HepG2 (cell line): ENCODE measurements at regions not wholly inside any gene's neighbourhood (a gene's known extent, or its start where the extent isn't known, plus 50 kb on each side); places are given as distances from the start of the nearest gene placed in this dataset.

ENCODE experiments used
- ATAC-seq: fragments of 200-7000 bp; cut with Tn5 transposase; 3 replicates; pipeline ENCODE4 v1.9.1; 2020; ENCODE audit warnings: mild to moderate bottlenecking, moderate library complexity
- BruUV-seq: library from RNA; stranded (reverse); fragments of 400-500 nt; replicated peaks from 2 replicates; lab custom pipeline; 2021; lab: Mats Ljungman, UMichigan
- CTCF ChIA-PET: fragments of 300-600 bp; formaldehyde crosslinking; extraction: SDS; loops from one replicate; lab custom pipeline; 2021; ENCODE audit warnings: low total read pairs, inconsistent platforms, low intra/inter-chr PET ratio; lab: Yijun Ruan, JAX
- POLR2A ChIA-PET: fragments of 350-600 bp; sonication (Branson Sonifier 250); formaldehyde crosslinking; loops from one replicate; lab custom pipeline; 2020; ENCODE audit warnings: antibody characterized with exemption, inconsistent platforms; lab: Yijun Ruan, JAX
- DNase-seq: peaks from one replicate; pipeline ENCODE4 v3.0.0-alpha.2; 2015; ENCODE audit warnings: low spot score
- FAIRE-seq: peaks from 3 replicates; lab custom pipeline; 2011; peaks lifted over from hg19 to GRCh38; lab: Jason Lieb, UNC
- H2AFZ ChIP-seq: one replicate; pipeline ENCODE4 v1.6.1; 2011; ENCODE audit warnings: low read length, inconsistent platforms
- H3K27ac ChIP-seq: fragments of 300-600 bp; 3 replicates; pipeline ENCODE4 v1.8.0; 2011; ENCODE audit warnings: mixed run types, mild to moderate bottlenecking, mixed read lengths, low read length, inconsistent platforms; ENCODE audit not compliant: insufficient read depth; ENCODE audit errors: extremely low read length
- H3K27me3 ChIP-seq, 2 experiments: fragments of 200-600 bp in 1 of 2; 2 replicates in 1 of 2; 3 replicates in 1 of 2; pipeline versions ENCODE4 v1.6.0 to v1.8.0; 2011; ENCODE audit warnings: low read length in 2 of 2, mild to moderate bottlenecking in 2 of 2, moderate library complexity in 2 of 2, inconsistent platforms in 1 of 2; ENCODE audit not compliant: insufficient read depth in 2 of 2, control insufficient read depth in 1 of 2
- H3K36me3 ChIP-seq, 2 experiments: fragments of 200-600 bp in 1 of 2; replicated peaks in 1 of 2; 2 replicates in 1 of 2; 3 replicates in 1 of 2; pipeline versions ENCODE4 v1.5.1 to v1.8.0; 2011; ENCODE audit warnings: low read length in 2 of 2, inconsistent platforms in 1 of 2; ENCODE audit not compliant: insufficient read depth in 2 of 2, control insufficient read depth in 1 of 2
- H3K4me1 ChIP-seq: 2 replicates; pipeline ENCODE4 v1.5.1; 2012; ENCODE audit warnings: low read length, inconsistent platforms; ENCODE audit not compliant: insufficient read depth
- H3K4me2 ChIP-seq: 2 replicates; pipeline ENCODE4 v1.6.0; 2011; ENCODE audit warnings: low read depth, low read length, inconsistent platforms
- H3K4me3 ChIP-seq, 3 experiments: fragments of 200-600 bp in 1 of 3; sonication (generic), shearing (Covaris generic) in 1 of 3; replicated peaks in 1 of 3; 2 replicates each; pipeline ENCODE4 v1.5.1; 2011 to 2016; ENCODE audit warnings: low read length in 3 of 3, inconsistent platforms in 2 of 3, low read depth in 2 of 3, mild to moderate bottlenecking in 2 of 3, control low read depth in 1 of 3, mixed read lengths in 1 of 3; ENCODE audit not compliant: insufficient read depth in 1 of 3
- H3K79me2 ChIP-seq: one replicate; pipeline ENCODE4 v1.6.1; 2011; ENCODE audit warnings: low read length, inconsistent platforms; ENCODE audit not compliant: insufficient read depth
- H3K9ac ChIP-seq: 2 replicates; pipeline ENCODE4 v1.6.0; 2011; ENCODE audit warnings: mild to moderate bottlenecking, low read depth, low read length, inconsistent platforms; ENCODE audit not compliant: insufficient read depth
- H3K9me3 ChIP-seq: 2 replicates; pipeline ENCODE4 v1.5.1; 2012; ENCODE audit warnings: mild to moderate bottlenecking, low read length
- H4K20me1 ChIP-seq: 2 replicates; pipeline ENCODE4 v1.6.0; 2011; ENCODE audit warnings: inconsistent platforms, mild to moderate bottlenecking, low read length, moderate library complexity; ENCODE audit not compliant: insufficient read depth
- DZIP1 ChIP-seq: sonication (generic); formaldehyde crosslinking; IDR thresholded peaks from 2 replicates; pipeline ENCODE4 v1.5.0; 2020; ENCODE audit warnings: mild to moderate bottlenecking, missing genetic modification reagents
- JDP2 ChIP-seq: sonication (generic); formaldehyde crosslinking; IDR thresholded peaks from 2 replicates; pipeline ENCODE4 v1.8.1; 2022; ENCODE audit warnings: missing genetic modification reagents, borderline replicate concordance
- KLF16 ChIP-seq, 2 experiments: sonication (generic) in 1 of 2; formaldehyde crosslinking in 1 of 2; IDR thresholded peaks; 2 replicates each; pipeline versions ENCODE4 v1.6.1 to v1.8.0; 2016 to 2023; ENCODE audit warnings: missing genetic modification reagents in 2 of 2, missing compliant biosample characterization in 1 of 2
- KLF6 ChIP-seq: IDR thresholded peaks from 2 replicates; pipeline ENCODE4 v1.8.0; 2016; ENCODE audit warnings: missing biosample characterization, missing genetic modification reagents
- PRDM10 ChIP-seq: sonication (generic); formaldehyde crosslinking; IDR thresholded peaks from 2 replicates; pipeline ENCODE4 v1.4.0; 2020; ENCODE audit warnings: low read depth, missing genetic modification reagents
- RARG ChIP-seq: sonication (generic); formaldehyde crosslinking; IDR thresholded peaks from 2 replicates; pipeline ENCODE4 v1.4.0; 2020; ENCODE audit warnings: low read depth, mild to moderate bottlenecking, missing genetic modification reagents
- XBP1 ChIP-seq: sonication (generic); formaldehyde crosslinking; IDR thresholded peaks from 2 replicates; pipeline ENCODE4 v1.5.0; 2020; ENCODE audit warnings: missing genetic modification reagents
- ZBTB21 ChIP-seq: sonication (generic); formaldehyde crosslinking; IDR thresholded peaks from 2 replicates; pipeline ENCODE4 v1.4.0; 2020; ENCODE audit warnings: missing genetic modification reagents
- ZFX ChIP-seq: sonication (generic); formaldehyde crosslinking; IDR thresholded peaks from 2 replicates; pipeline ENCODE4 v1.4.0; 2020; ENCODE audit warnings: mild to moderate bottlenecking, low read depth, missing genetic modification reagents, moderate library complexity
- ZNF317 ChIP-seq: sonication (generic); formaldehyde crosslinking; IDR thresholded peaks from 2 replicates; pipeline ENCODE4 v1.5.0; 2020; ENCODE audit warnings: mild to moderate bottlenecking, missing genetic modification reagents
- ZNF333 ChIP-seq: sonication (generic); formaldehyde crosslinking; IDR thresholded peaks from 2 replicates; pipeline ENCODE4 v1.4.0; 2020; ENCODE audit warnings: mild to moderate bottlenecking, missing genetic modification reagents, borderline replicate concordance
- ZNF7 ChIP-seq: IDR thresholded peaks from 2 replicates; pipeline ENCODE4 v1.6.1; 2016; ENCODE audit warnings: missing biosample characterization, missing genetic modification reagents
- WGBS: methylation state at CpG from one replicate; pipeline ENCODE4 v1.1.6; 2017; ENCODE audit warnings: low lambda C conversion rate; 5-methylcytosine and 5-hydroxymethylcytosine counted together
- in situ Hi-C: cut with HindIII; loops from 2 replicates; pipeline ENCODE4 v1.10.0; 2017; ENCODE audit warnings: low pct_unique_long_range_greater_than_20kb; ENCODE audit not compliant: extremely low pct_ligation_motif_present
- intact Hi-C: fragments of 100-400 bp; cut with micrococcal nuclease; formaldehyde crosslinking; loops from one replicate; pipeline ENCODE4 v1.10.0; 2022; ENCODE audit not compliant: unreplicated experiment

- no peak for TF ChIP-seq DZIP1 (CRISPR knock-in tag)
- no peak for TF ChIP-seq XBP1
- TF ChIP-seq ZNF7 (CRISPR knock-in tag): peak; percentile 32; the same call in 1 of the 2 replicates
- TF ChIP-seq, all 625 proteins: peak for 2
These were observed 110.3 kb upstream of the EYA4 start (continued) for GRCh38 chr6:133130863-133131262.

GRCh38 chr6:133131621-133132465 is 109.3 kb upstream of the EYA4 start:
- DNase-seq: no peak
- BruUV-seq: no TSS peak
- Histone ChIP-seq H4K20me1 (no peaks in the 10 kb centered on the region), H3K4me1 (no peaks in the 10 kb centered on the region), H3K27ac (no peak overlapping the region), H3K4me2 (no peak overlapping the region), H3K27me3 (peaks cover 0 to 4% of the 10 kb centered on the region in 2 experiments; a peak in 1 of 5 replicates), H2AFZ (no peak overlapping the region)
- POLR2A ChIA-PET: no interaction called here
- ATAC-seq: no peak
- no peak for FAIRE-seq
- no peak for TF ChIP-seq JDP2
- no peak for TF ChIP-seq KLF16 (CRISPR knock-in tag; IDR thresholded peaks at IDR 0.05)
- TF ChIP-seq RARG (CRISPR knock-in tag): no peak
- no peak for TF ChIP-seq PRDM10 (CRISPR knock-in tag)
- TF ChIP-seq ZFX: no peak
- no peak for TF ChIP-seq KLF6
- no peak for TF ChIP-seq ZNF333
- no peak for TF ChIP-seq ZNF317 (CRISPR knock-in tag)
- TF ChIP-seq ZBTB21 (CRISPR knock-in tag): no peak
- TF ChIP-seq, all 625 proteins: peak for 0
- H3K79me2 ChIP-seq: no peaks in the 10 kb centered on the region
- 30% methylated on average over 10 of the region's 10 CpGs for WGBS
- H3K4me3 ChIP-seq: no peak overlapping the region
- H3K9me3 ChIP-seq: no peaks in the 10 kb centered on the region
- in situ Hi-C loops: no loop called here
- no peaks in the 10 kb centered on the region for H3K36me3 ChIP-seq
- intact Hi-C loops: no loop called here
- H3K9ac ChIP-seq: no peak overlapping the region
- CTCF ChIA-PET: no interaction called here
